ENCODE measurements at regions not wholly inside any gene's neighbourhood (a gene's known extent, or its start where the extent isn't known, plus 50 kb on each side); places are given as distances from the start of the nearest gene placed in this dataset.

- intact Hi-C loops (cut with DNase I), result no loop called here
- ATAC-seq (no peak), DNase-seq (ENCODE audit: missing footprints) (no peak)
Measured at GRCh38 chr22:48025096-48025495, 1262.6 kb downstream of the TBC1D22A start.

- DNase-seq (ENCODE audit: missing footprints) (no peak), ATAC-seq (no peak)
- intact Hi-C loops (cut with DNase I), result no loop called here
Measured at GRCh38 chr22:48021991-48022401, 1259.5 kb downstream of the TBC1D22A start.

- DNase-seq (ENCODE audit: missing footprints), result no peak
- intact Hi-C loops (cut with DNase I), result no loop called here
Measured at GRCh38 chr22:48018346-48018745, 1255.9 kb downstream of the TBC1D22A start.

GRCh38 chr22:48015701-48016100, 1253.3 kb downstream of the TBC1D22A start:
- DNase-seq (ENCODE audit: missing footprints) (no peak), ATAC-seq (no peak)
- intact Hi-C loops (cut with DNase I), result no loop called here

More at GRCh38 chr22:48018346-48018745, 1255.9 kb downstream of the TBC1D22A start:
- ATAC-seq, result no peak

- intact Hi-C loops (cut with DNase I), result no loop called here
- DNase-seq (ENCODE audit: missing footprints) (no peak), ATAC-seq (no peak)
Measured at GRCh38 chr22:48004936-48005335, 1242.5 kb downstream of the TBC1D22A start.

GRCh38 chr22:48004038-48004437, 1241.6 kb downstream of the TBC1D22A start:
- intact Hi-C loops (cut with DNase I), result no loop called here
- ATAC-seq (no peak), DNase-seq (ENCODE audit: missing footprints) (no peak)

- DNase-seq (ENCODE audit: missing footprints) (no peak), ATAC-seq (no peak)
- intact Hi-C loops (cut with DNase I), result no loop called here
Measured at GRCh38 chr22:48001101-48001500, 1238.7 kb downstream of the TBC1D22A start.

- no peak for ATAC-seq
- intact Hi-C loops (cut with DNase I), result no loop called here
- no peak for DNase-seq (ENCODE audit: missing footprints)
Measured at GRCh38 chr22:47997612-47998011, 1235.2 kb downstream of the TBC1D22A start.

- DNase-seq (ENCODE audit: missing footprints) (no peak), ATAC-seq (no peak)
- intact Hi-C loops (cut with DNase I), result no loop called here
Measured at GRCh38 chr22:47997052-47997590, 1234.7 kb downstream of the TBC1D22A start.

- DNase-seq (ENCODE audit: missing footprints) (no peak), ATAC-seq (no peak)
- intact Hi-C loops (cut with DNase I), result no loop called here
Measured at GRCh38 chr22:47996446-47996857, 1234.0 kb downstream of the TBC1D22A start.

GRCh38 chr22:47995718-47996117, 1233.3 kb downstream of the TBC1D22A start:
- DNase-seq (ENCODE audit: missing footprints) (no peak), ATAC-seq (no peak)
- intact Hi-C loops (cut with DNase I), result no loop called here

- intact Hi-C loops (cut with DNase I), result no loop called here
- DNase-seq (ENCODE audit: missing footprints), result no peak
- ATAC-seq, result no peak
Measured at GRCh38 chr22:47995264-47995627, 1232.8 kb downstream of the TBC1D22A start.

GRCh38 chr22:47994601-47995263, 1232.3 kb downstream of the TBC1D22A start:
- ATAC-seq (no peak), DNase-seq (ENCODE audit: missing footprints) (no peak)
- intact Hi-C loops (cut with DNase I), result no loop called here

- intact Hi-C loops (cut with DNase I), result no loop called here
- no peak for ATAC-seq
- no peak for DNase-seq (ENCODE audit: missing footprints)
Measured at GRCh38 chr22:47994045-47994444, 1231.6 kb downstream of the TBC1D22A start.

- DNase-seq (ENCODE audit: missing footprints) (no peak), ATAC-seq (no peak)
- intact Hi-C loops (cut with DNase I), result no loop called here
Measured at GRCh38 chr22:47990481-47990880, 1228.0 kb downstream of the TBC1D22A start.

- no peak for DNase-seq (ENCODE audit: missing footprints)
- intact Hi-C loops (cut with DNase I), result no loop called here
- no peak for ATAC-seq
Measured at GRCh38 chr22:47987885-47988515, 1225.5 kb downstream of the TBC1D22A start.

GRCh38 chr22:47976219-47976618, 1213.8 kb downstream of the TBC1D22A start:
- intact Hi-C loops (cut with DNase I), result no loop called here
- ATAC-seq (no peak), DNase-seq (ENCODE audit: missing footprints) (no peak)

GRCh38 chr22:47967831-47968230, 1205.4 kb downstream of the TBC1D22A start:
- DNase-seq (ENCODE audit: missing footprints), result no peak
- no peak for ATAC-seq
- intact Hi-C loops (cut with DNase I), result no loop called here

GRCh38 chr22:47966316-47966715, 1203.9 kb downstream of the TBC1D22A start:
- intact Hi-C loops (cut with DNase I), result no loop called here
- ATAC-seq (no peak), DNase-seq (ENCODE audit: missing footprints) (no peak)

GRCh38 chr22:47965896-47966295, 1203.4 kb downstream of the TBC1D22A start:
- DNase-seq (ENCODE audit: missing footprints) (no peak), ATAC-seq (no peak)
- intact Hi-C loops (cut with DNase I), result no loop called here

- ATAC-seq, result no peak
- intact Hi-C loops (cut with DNase I), result no loop called here
- no peak for DNase-seq (ENCODE audit: missing footprints)
Measured at GRCh38 chr22:47965066-47965465, 1202.6 kb downstream of the TBC1D22A start.

Measured in Right ventricle myocardium inferior (tissue), 1 donor.